ENCODE measurements at regions not wholly inside any gene's neighbourhood (a gene's known extent, or its start where the extent isn't known, plus 50 kb on each side); places are given as distances from the start of the nearest gene placed in this dataset.
"Not testable (repeated sequence)": the region's sequence is repeated elsewhere in the genome, so short reads cannot be mapped to it uniquely, and the experiment has no call there.

DNA sequence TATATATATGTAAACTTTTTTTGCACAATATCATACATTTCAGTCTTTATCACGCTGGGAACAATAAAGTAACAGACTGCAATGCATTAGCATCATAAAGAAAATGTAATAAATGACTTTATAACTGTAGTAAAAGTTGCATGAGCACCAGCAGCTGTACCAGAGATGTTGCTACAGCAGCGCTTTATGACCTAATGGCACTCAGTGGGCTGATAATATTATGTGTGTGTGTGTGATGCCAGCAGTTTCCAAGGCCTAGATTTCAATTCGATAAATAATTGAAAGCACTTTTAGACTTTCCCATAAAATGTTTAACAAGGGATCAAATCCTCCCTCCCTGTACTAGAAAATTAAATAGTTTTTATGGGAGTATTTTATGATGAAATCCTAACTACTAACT lies 367.6 kb upstream of the AGA start:
- DNase-seq: no peak
- no peaks in the 10 kb centered on the region for H3K9me3 ChIP-seq
- no peaks in the 10 kb centered on the region for H3K36me3 ChIP-seq
- H3K27me3 ChIP-seq: no peaks in the 10 kb centered on the region
- H3K4me3 ChIP-seq: no peak overlapping the region

DNA sequence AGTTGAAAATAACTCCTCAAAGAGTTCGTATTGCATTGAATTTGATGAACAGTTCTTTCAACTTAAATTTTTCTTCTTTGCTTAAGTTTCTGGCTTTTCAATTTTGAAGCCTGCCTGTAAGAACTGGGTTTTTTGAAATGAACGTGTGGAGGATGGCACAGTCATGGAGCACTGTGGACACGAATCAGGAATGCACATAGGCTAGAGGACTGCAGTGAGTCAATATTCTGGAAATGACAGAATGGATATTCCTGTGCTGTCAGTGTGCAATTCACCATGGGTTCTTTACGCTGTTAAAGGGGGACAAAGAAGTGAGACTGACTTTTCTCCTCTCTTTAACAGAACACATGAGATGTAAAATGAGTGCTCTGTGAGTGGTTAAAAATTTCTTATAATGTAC lies 368.0 kb upstream of the AGA start:
- Histone ChIP-seq H3K27me3 (no peaks in the 10 kb centered on the region), H3K9me3 (no peaks in the 10 kb centered on the region), H3K4me3 (no peak overlapping the region), H3K36me3 (no peaks in the 10 kb centered on the region)
- DNase-seq: no peak

DNA sequence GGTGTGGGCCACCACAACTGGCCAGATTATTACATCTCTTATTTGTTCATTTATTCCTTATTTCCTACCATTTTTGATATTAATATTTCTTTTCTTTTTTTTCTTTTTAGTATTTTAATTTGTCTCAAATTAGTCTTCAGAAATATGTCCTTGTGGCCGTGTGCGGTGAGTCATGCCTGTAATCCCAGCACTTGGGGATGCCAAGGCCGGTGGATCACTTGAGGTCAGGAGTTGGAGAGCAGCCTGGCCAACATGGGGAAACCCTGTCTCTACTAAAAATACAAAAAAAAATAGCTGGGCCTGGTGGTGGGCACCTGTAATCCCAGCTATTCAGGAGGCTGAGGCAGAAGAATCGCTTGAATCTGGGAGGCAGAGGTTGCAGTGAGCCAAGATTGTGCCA lies 376.2 kb upstream of the AGA start:
- H3K9me3 ChIP-seq, H3K27me3 ChIP-seq, H3K36me3 ChIP-seq, H3K4me3 ChIP-seq: not testable (repeated sequence)
- DNase-seq: peak; percentile 33

DNA sequence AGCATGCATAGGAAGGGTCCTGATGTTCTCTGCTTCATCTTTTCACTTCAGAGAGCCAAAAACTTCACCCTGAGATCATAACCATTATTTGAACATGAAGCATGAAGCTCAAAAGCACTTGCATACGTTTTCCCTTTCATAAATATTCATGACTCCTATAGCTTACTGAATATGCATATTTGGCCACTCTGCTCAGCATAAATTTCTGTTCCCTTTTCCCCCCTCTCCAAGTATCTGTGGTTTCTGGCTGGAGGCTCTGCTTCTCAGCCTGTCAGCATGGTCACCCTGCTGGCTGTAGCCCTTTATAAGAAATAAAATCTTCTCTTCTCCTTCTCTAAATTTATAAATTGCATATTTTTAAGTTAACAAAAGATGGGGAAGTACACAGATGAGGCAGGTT lies 384.7 kb upstream of the AGA start:
- Histone ChIP-seq H3K4me3 (no peak overlapping the region), H3K36me3 (no peaks in the 10 kb centered on the region), H3K27me3 (no peaks in the 10 kb centered on the region), H3K9me3 (no peaks in the 10 kb centered on the region)
- DNase-seq: no peak

DNA sequence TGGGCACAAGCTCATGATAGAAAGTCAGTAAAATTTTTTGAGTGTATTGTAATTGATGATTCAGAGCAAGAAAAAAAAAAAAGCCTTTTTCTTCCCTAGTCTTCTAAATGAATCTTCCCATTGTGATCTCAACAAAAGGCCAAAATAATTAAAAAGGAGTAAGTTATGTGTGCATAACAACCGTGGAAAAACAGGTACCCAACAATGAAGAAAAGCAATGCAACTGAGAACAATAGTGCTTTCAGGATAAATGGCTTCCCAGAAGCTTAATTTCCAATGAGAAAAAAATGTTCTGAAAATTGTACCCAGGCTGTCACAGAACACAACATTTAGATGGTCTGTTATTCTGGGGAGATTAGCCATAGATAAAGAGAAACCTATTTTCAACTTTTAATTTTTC lies 399.0 kb upstream of the AGA start:
- Histone ChIP-seq H3K4me3 (no peak overlapping the region), H3K27me3 (no peaks in the 10 kb centered on the region), H3K9me3 (no peaks in the 10 kb centered on the region), H3K36me3 (no peaks in the 10 kb centered on the region)
- no peak for DNase-seq

DNA sequence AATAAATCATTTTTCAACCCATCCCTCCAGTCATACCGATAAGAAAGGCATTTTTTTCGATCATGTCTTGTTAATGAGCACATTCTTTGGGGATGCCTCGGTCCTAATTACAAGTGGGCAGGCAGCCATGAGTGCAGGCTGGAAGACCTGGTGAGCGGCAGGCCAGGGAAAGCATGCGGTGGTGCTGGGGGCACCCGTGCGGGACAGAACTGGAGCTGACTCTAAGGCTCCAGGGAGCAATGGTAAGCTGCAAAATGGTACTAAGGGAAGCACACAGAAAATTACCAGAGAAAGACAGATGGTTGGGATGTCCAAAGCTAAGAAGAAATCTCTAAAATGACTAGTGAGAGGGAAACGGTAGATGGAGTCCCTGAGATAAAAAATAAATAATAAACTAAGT lies 411.0 kb upstream of the AGA start:
- no peak for DNase-seq
- Histone ChIP-seq H3K9me3 (no peaks in the 10 kb centered on the region), H3K27me3 (no peaks in the 10 kb centered on the region), H3K4me3 (no peak overlapping the region), H3K36me3 (no peaks in the 10 kb centered on the region)

DNA sequence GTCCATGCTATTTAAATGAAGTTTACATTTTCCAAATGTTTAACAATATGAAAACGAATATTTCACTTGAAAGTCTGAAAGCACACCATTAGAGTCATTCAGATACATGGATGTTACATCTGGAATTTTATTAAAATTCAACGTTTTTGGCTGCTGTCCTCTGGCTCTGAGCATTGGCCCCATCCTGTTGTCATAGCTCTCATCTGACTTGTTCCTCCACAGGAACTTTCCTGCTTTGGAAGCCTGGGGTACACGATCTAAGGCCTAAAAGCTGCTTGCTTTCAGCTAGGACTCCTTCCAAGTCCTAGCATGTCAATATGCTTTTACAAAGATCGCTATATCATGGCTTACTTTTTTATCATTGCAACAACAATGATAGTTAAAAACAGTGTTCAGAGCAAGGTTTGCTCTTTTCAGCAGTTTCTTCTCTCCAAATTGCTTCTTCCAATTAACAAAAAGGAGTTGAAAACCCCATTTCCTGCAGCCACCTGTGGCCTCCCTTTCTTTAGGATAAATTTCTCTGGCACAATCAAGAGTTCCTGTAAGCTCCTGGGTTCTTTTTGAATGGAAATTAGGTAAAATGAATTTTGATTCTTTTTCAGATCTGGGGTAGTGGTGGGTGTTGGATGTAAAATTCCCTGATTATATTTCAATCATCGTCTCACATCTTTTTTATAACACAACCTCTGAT lies 413.4 kb upstream of the AGA start:
- no peaks in the 10 kb centered on the region for H3K36me3 ChIP-seq
- no peak overlapping the region for H3K4me3 ChIP-seq
- DNase-seq: no peak
- no peaks in the 10 kb centered on the region for H3K27me3 ChIP-seq
- H3K9me3 ChIP-seq: no peaks in the 10 kb centered on the region

DNA sequence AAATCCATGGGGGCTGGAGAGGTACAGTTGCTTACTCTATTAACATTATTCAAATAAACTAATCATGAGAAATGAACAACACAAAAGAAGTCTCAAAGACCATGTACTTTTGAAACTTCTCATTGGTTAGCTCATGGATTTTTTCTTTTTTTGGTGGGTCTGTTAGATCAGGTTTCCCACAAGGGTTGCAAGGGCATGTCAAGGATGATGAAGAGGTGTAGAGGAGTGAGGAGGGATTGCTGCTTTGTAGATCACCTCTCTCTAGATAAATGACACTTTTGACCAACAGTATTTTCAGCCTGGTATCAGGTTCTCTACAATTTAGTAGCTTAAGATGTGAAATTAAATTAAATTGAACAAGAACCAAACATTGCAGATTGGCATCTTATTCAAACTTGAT lies 417.9 kb upstream of the AGA start:
- no peak for DNase-seq
- Histone ChIP-seq H3K4me3 (no peak overlapping the region), H3K9me3 (no peaks in the 10 kb centered on the region), H3K27me3 (no peaks in the 10 kb centered on the region), H3K36me3 (no peaks in the 10 kb centered on the region)

DNA sequence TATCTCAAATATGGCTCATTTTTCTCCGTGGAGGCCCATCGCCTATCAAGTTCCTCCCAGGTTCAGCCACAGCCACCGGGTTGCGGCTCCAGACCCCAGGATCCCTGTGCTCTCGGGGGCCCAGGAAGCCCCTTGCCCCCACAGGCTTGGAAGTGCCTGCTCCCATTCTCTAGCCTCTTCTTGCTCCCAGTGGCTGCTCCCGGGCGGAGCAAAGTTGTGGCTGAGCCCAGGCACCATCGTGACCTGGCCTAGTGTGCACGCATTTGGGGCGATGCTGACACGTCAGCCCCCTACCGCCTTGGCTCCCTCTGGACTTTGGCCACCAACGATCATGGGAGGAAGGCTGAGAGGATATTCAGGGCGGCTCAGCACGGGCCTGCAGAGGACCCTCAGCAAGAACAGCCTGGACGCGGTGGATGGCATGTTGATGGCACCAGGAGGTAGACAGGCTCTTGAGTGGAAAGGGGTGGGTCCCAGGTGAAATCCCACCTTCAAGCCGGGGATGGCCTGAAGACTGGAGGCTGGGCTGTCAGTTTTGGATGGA lies 419.4 kb upstream of the AGA start:
- Histone ChIP-seq H3K4me3 (no peak overlapping the region), H3K27me3 (no peaks in the 10 kb centered on the region), H3K9me3 (no peaks in the 10 kb centered on the region), H3K36me3 (no peaks in the 10 kb centered on the region)
- no peak for DNase-seq

DNA sequence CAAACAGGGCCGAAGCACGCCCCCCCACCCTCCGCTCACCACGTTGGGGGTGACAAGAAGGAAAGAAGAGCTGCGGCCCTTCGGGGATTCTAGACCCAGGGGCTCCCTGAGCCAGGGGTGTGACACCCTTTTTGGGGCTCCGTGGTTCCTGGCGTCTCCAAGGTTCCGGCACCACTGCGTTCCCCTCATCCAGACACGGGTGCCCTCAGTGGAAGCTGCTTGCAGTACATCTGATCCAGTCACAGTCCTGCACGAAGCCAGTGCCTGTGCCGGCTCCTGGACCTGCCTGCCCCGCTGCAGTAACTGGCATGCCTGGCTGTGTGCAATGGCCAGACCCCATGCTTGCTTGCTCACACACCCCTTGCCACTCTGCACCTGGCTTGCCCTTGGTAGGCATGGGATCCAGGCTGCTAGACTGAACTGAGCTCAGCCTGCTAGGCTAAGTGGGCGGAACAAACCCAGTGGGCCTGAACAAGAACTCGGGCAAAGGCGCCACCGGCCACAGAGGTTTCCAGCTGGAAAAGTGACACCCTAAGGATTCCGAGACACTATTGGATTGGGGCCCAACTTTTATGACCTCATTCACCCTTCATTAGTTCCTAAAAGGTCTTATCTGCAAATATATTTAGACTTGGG lies 420.4 kb upstream of the AGA start:
- Histone ChIP-seq H3K4me3 (no peak overlapping the region), H3K9me3 (no peaks in the 10 kb centered on the region), H3K36me3 (no peaks in the 10 kb centered on the region), H3K27me3 (no peaks in the 10 kb centered on the region)
- DNase-seq: no peak

DNA sequence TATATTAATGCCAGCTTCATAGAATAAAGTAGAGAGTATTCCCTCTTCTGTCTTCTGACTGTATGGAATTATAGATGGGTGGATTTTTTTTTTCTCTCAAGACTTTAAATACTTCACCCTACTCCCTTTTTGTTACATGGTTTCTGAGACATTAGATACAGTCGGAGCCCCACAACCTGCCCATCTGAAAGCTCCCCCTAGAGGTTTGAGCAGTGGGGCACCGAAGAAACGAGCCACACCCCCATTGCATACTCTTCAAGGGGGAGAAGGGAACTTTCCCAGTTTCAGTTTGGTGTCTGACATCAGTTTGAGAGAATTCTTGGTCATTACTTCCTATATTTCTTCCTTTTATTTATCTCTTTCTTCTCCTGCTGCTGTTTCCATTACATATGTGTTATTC lies 437.6 kb upstream of the AGA start:
- no peak overlapping the region for H3K4me3 ChIP-seq
- no peaks in the 10 kb centered on the region for H3K9me3 ChIP-seq
- H3K36me3 ChIP-seq: no peaks in the 10 kb centered on the region
- H3K27me3 ChIP-seq: no peaks in the 10 kb centered on the region
- DNase-seq: no peak

DNA sequence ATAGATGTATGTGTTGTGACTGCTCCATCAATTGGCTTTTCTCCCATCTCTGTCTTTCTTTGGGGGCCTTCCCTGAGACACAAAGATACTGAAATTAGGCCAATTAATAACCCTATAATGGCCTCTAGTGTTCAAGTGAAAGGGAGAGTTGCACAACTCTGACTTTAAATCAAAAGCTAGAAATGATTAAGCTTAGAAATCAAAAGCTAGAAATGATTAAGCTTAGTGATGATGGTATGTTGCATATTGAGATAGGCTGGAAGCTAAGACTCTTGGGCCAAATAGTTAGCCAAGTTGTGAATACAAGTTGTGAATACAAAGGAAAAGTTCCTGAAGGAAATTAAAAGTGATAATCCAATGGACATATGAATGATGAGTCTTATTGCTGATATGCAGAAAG lies 452.9 kb upstream of the AGA start:
- Histone ChIP-seq H3K9me3 (no peaks in the 10 kb centered on the region), H3K4me3 (no peak overlapping the region), H3K36me3 (no peaks in the 10 kb centered on the region), H3K27me3 (no peaks in the 10 kb centered on the region)
- DNase-seq: no peak

DNA sequence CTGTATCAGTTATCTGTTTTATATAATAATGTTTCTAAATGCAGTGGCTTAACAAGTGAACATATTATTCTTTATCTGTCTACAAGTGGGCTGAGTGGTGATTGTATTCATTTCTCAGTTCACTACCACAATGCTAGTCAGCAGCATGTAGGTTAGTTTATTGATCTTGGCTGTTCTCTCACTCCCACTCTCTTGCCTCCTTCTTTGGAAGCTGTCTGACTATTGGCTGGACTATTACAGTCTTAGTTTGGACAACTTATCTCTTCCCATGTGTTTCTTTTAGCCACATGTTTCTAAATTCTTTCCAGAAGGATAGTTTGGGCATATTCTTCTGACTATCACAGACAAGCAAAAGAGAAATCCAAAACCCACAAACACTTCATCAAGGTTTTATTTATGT lies 459.5 kb upstream of the AGA start:
- no peak for DNase-seq
- no peaks in the 10 kb centered on the region for H3K36me3 ChIP-seq
- H3K4me3 ChIP-seq: no peak overlapping the region
- no peaks in the 10 kb centered on the region for H3K27me3 ChIP-seq
- no peaks in the 10 kb centered on the region; the same call in 1 of the 2 replicates for H3K9me3 ChIP-seq

DNA sequence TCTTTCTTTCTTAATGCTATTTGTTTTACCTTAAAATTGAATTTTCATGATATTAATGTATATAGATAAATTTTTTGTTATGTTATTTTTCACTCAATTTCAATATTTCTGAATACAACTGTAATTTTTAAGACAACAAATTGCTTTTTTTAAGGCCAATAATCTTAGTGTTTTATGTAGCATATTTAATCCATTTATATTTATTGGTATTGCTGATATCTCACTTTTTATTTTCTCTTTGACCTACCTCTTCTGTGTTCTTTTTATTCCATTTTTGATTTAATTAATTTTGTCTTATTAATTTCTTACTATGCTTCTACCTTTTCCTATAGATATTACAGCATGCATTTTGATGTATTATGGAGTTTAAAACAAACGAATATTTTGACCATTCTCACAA lies 460.1 kb upstream of the AGA start:
- Histone ChIP-seq H3K27me3 (no peaks in the 10 kb centered on the region), H3K9me3 (no peaks in the 10 kb centered on the region; the same call in 1 of the 2 replicates)

DNA sequence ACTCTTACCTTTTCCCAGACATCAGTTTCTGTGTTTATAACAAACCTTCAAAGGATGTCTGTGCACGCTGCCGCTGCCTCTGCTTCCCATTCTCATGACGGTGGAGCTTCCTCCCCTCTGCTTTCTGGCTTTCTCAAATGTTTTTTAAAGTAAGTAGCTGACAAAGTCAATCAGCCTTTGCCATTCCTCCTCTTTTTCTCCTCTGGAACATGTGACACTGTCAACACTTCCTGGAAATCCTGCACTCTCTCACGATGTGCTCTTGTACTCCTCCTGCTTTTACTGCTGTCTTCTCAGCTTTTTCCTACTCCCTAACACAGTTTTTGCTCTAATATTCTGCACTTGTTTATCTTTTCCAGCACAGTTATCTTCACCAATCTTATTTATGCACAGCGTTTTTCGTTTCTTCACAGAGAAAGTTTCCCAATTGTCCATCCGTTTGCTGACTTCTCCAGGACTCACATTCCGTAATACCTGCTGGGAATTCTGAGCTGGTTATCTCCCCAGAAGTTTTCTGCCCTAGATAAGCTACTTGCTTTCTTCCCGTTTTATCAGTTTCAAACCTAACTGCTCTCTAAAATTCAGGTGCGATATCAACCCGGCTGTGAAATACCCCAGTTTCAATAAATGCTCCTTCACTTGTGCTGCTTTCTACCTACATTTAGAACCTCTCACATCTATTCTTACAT lies 465.6 kb upstream of the AGA start:
- no peak overlapping the region for H3K4me3 ChIP-seq
- H3K36me3 ChIP-seq: no peaks in the 10 kb centered on the region
- no peak for DNase-seq

More for the DNA sequence above, 460.1 kb upstream of the AGA start:
- no peak overlapping the region for H3K4me3 ChIP-seq
- DNase-seq: no peak
- no peaks in the 10 kb centered on the region for H3K36me3 ChIP-seq

DNA sequence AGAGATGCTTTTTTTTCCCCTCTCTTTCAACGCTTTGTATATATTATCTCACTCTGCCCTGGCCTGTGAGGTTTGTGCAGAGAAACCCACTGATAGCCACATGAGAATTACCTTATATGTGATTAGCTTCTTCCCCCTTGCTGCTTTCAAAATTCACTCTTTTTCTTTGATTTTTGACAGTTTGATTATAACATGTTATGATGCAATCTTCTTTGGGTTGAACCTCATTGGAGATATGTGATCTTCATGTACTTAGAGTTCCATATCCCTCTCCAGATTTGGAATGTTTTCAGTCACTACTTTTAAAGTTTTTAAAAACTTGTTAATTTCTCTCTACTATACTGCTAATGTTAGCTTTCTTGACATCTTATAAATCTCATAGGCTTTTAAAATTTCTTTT lies 479.5 kb upstream of the AGA start:
- no peak overlapping the region for H3K4me3 ChIP-seq
- no peaks in the 10 kb centered on the region for H3K27me3 ChIP-seq
- no peak for DNase-seq
- H3K9me3 ChIP-seq: no peaks in the 10 kb centered on the region
- H3K36me3 ChIP-seq: no peaks in the 10 kb centered on the region

More for the DNA sequence above, 465.6 kb upstream of the AGA start:
- Histone ChIP-seq H3K9me3 (no peaks in the 10 kb centered on the region), H3K27me3 (no peaks in the 10 kb centered on the region)

DNA sequence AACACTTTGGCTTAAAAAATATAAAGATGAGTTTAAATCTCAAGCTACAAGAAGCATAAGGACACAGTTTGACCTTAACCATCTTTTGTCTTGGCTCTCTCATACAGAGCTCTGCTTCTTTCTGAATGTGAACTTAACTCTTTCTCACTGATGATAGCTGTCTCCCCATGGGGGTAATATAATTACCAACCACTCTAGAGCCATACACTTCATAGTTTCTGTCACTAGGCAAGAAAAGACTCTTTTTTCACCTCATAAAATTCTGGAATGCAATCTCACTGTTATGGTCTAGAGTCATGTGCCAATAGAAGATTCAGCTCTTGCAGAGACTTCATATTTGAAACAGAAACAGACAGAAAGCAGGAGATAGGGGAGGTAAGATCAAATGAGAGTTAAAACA lies 481.7 kb upstream of the AGA start:
- H3K27me3 ChIP-seq: no peaks in the 10 kb centered on the region

DNA sequence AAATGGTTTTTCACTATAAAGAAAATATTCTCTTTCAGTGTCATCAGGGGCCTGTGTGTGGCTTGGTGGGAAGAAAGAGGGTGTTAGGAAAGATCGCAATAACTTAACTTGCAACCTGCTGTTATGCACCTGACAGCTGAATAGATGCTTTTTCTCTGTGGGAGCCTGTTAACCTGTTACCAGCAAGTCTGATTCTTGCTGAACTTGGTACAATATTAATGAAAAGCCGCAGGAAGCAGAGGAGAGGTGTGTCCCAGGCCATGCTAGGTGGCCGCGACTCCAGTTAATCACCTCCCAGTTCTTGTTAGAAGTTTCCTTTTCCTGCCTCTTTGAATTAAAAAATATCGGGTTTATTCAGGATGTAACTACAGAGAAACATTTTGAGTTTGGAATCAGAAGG lies 494.8 kb upstream of the AGA start:
- no peaks in the 10 kb centered on the region for H3K36me3 ChIP-seq
- no peak for DNase-seq
- no peaks in the 10 kb centered on the region for H3K27me3 ChIP-seq
- H3K4me3 ChIP-seq: no peak overlapping the region
- H3K9me3 ChIP-seq: no peaks in the 10 kb centered on the region

More for the DNA sequence above, 481.7 kb upstream of the AGA start:
- DNase-seq: no peak
- Histone ChIP-seq H3K36me3 (no peaks in the 10 kb centered on the region), H3K4me3 (no peak overlapping the region), H3K9me3 (no peaks in the 10 kb centered on the region)

Data from MG63 (cell line).